C4-2B (cell line): ENCODE measurements at regions not wholly inside any gene's neighbourhood (a gene's known extent, or its start where the extent isn't known, plus 50 kb on each side); places are given as distances from the start of the nearest gene placed in this dataset.

ENCODE experiments used
- ZFX ChIP-seq: fragments of 450-650 bp; IDR thresholded peaks from 2 replicates; pipeline ENCODE4 v1.6.1; 2017
- TF ChIP-seq, protein P1 (sequence below): fragments of 450-650 bp; conservative IDR thresholded peaks from 2 replicates; pipeline ENCODE4 v1.5.1; 2017; ENCODE audit warnings: mild to moderate bottlenecking

DNA sequence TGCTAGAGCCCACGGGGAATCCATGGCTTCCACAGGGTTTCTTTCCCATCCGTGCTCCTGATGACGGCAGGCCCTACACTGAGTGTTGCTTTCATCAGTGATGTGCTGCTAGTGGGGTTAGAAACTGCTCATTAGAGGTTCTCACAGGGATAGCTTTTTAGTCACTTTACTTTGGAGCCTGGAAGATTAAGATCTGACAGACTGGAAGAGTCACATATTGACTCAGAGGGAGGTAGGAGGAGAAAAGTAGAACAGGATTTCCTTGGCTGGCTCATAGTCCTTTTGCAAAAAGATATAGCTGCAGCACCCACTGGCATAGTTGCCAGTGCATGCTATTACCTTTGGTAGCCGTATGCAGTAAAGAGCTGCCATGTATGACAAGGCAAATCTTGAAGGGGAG is 890.3 kb downstream of the C6orf118 start:
- TF ChIP-seq, protein P1, sequence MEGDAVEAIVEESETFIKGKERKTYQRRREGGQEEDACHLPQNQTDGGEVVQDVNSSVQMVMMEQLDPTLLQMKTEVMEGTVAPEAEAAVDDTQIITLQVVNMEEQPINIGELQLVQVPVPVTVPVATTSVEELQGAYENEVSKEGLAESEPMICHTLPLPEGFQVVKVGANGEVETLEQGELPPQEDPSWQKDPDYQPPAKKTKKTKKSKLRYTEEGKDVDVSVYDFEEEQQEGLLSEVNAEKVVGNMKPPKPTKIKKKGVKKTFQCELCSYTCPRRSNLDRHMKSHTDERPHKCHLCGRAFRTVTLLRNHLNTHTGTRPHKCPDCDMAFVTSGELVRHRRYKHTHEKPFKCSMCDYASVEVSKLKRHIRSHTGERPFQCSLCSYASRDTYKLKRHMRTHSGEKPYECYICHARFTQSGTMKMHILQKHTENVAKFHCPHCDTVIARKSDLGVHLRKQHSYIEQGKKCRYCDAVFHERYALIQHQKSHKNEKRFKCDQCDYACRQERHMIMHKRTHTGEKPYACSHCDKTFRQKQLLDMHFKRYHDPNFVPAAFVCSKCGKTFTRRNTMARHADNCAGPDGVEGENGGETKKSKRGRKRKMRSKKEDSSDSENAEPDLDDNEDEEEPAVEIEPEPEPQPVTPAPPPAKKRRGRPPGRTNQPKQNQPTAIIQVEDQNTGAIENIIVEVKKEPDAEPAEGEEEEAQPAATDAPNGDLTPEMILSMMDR = no peak
- no peak for TF ChIP-seq ZFX
